NCI-H446 (cell line): ENCODE measurements at regions not wholly inside any gene's neighbourhood (a gene's known extent, or its start where the extent isn't known, plus 50 kb on each side); places are given as distances from the start of the nearest gene placed in this dataset.
"Not testable (repeated sequence)": the region's sequence is repeated elsewhere in the genome, so short reads cannot be mapped to it uniquely, and the experiment has no call there.

Experiments used
- DNase-seq, 2 experiments: peaks; one replicate each; lab custom pipeline; 2025; lab: John Stamatoyannopoulos, UW

GRCh38 chr13:34166406-34166805, 348.5 kb downstream of the RFC3 start:
- DNase-seq, result no peak

GRCh38 chr13:34167347-34167746, 349.4 kb downstream of the RFC3 start:
- DNase-seq, result no peak

GRCh38 chr13:34172048-34172447, 354.1 kb downstream of the RFC3 start:
- DNase-seq, result no peak

GRCh38 chr13:34174671-34175145, 356.8 kb downstream of the RFC3 start:
- DNase-seq, result no peak

- DNase-seq, result no peak
Observed at GRCh38 chr13:34175551-34175950, 357.6 kb downstream of the RFC3 start.

- DNase-seq, result no peak
Observed at GRCh38 chr13:34176633-34177032, 358.7 kb downstream of the RFC3 start.

GRCh38 chr13:34179481-34179880, 361.5 kb downstream of the RFC3 start:
- no peak for DNase-seq

- DNase-seq, result no peak
Observed at GRCh38 chr13:34179927-34180326, 362.0 kb downstream of the RFC3 start.

- DNase-seq, result not testable (repeated sequence)
Observed at GRCh38 chr13:34181256-34181655, 363.3 kb downstream of the RFC3 start.

- DNase-seq, result no peak
Observed at GRCh38 chr13:34189946-34190345, 372.0 kb downstream of the RFC3 start.

- DNase-seq, result peak in 1 of 2 experiments; percentile 31
Observed at GRCh38 chr13:34201050-34201913, 383.3 kb downstream of the RFC3 start.

GRCh38 chr13:34207334-34207733, 389.4 kb downstream of the RFC3 start:
- DNase-seq, result peak in 1 of 2 experiments; percentile 10

GRCh38 chr13:34207872-34208271, 389.9 kb downstream of the RFC3 start:
- no peak for DNase-seq

GRCh38 chr13:34208336-34208735, 390.4 kb downstream of the RFC3 start:
- no peak for DNase-seq

GRCh38 chr13:34210341-34210740, 392.4 kb downstream of the RFC3 start:
- no peak for DNase-seq

- no peak for DNase-seq
Observed at GRCh38 chr13:34214686-34215085, 396.7 kb downstream of the RFC3 start.

GRCh38 chr13:34216256-34216655, 398.3 kb downstream of the RFC3 start:
- DNase-seq, result no peak

- no peak for DNase-seq
Observed at GRCh38 chr13:34217343-34218025, 399.5 kb downstream of the RFC3 start.

GRCh38 chr13:34223984-34224383, 406.0 kb downstream of the RFC3 start:
- DNase-seq, result no peak

GRCh38 chr13:34224877-34225276, 406.9 kb downstream of the RFC3 start:
- DNase-seq, result no peak

- DNase-seq, result no peak
Observed at GRCh38 chr13:34230271-34230670, 412.3 kb downstream of the RFC3 start.

- no peak for DNase-seq
Observed at GRCh38 chr13:34241332-34241731, 423.4 kb downstream of the RFC3 start.

- peak in 1 of 2 experiments; percentile 37 for DNase-seq
Observed at GRCh38 chr13:34243403-34243802, 425.5 kb downstream of the RFC3 start.
